HL-60 (cell line): ENCODE measurements at regions not wholly inside any gene's neighbourhood (a gene's known extent, or its start where the extent isn't known, plus 50 kb on each side); places are given as distances from the start of the nearest gene placed in this dataset.
"Not testable (repeated sequence)": the region's sequence is repeated elsewhere in the genome, so short reads cannot be mapped to it uniquely, and the experiment has no call there.

Experiments used
- DNase-seq, 2 experiments: peaks; one replicate each; pipeline ENCODE4 v3.0.0-alpha.2; 2010 to 2020; ENCODE audit warnings: low read depth in 1 of 2, low spot score in 1 of 2
- H3K27ac ChIP-seq: fragments of 250-450 bp; sonication (Bioruptor Pico); replicated peaks from 2 replicates; pipeline ENCODE4 v1.5.1; 2020; ENCODE audit warnings: mild to moderate bottlenecking, moderate library complexity
- H3K27me3 ChIP-seq: fragments of 250-450 bp; sonication (Bioruptor Pico); 2 replicates; pipeline ENCODE4 v1.5.1; 2021; ENCODE audit warnings: mild to moderate bottlenecking, moderate library complexity; ENCODE audit not compliant: insufficient read depth, poor library complexity, severe bottlenecking
- H3K4me3 ChIP-seq: replicated peaks from 2 replicates; pipeline ENCODE4 v1.5.1; 2011; ENCODE audit warnings: mild to moderate bottlenecking, control low read depth, low read length; ENCODE audit not compliant: insufficient read depth
- GABPA ChIP-seq: IDR thresholded peaks from 2 replicates; pipeline ENCODE4 v1.6.1; 2012; ENCODE audit warnings: low read depth
- POLR2AphosphoS5 ChIP-seq: IDR thresholded peaks from 2 replicates; pipeline ENCODE4 v1.6.1; 2012; ENCODE audit warnings: low read depth
- SPI1 ChIP-seq: IDR thresholded peaks from 2 replicates; pipeline ENCODE4 v1.6.1; 2012; ENCODE audit warnings: low read depth, mild to moderate bottlenecking, borderline replicate concordance
- TF ChIP-seq, protein P1 (sequence below): IDR thresholded peaks from one replicate; pipeline ENCODE4 v1.5.1; 2011; ENCODE audit warnings: low read length, control low read depth, inconsistent platforms; ENCODE audit not compliant: insufficient read depth
- TF ChIP-seq, protein P2 (sequence below): IDR thresholded peaks from 2 replicates; pipeline ENCODE4 v1.6.1; 2012; ENCODE audit warnings: low read depth; ENCODE audit not compliant: insufficient replicate concordance

DNA sequence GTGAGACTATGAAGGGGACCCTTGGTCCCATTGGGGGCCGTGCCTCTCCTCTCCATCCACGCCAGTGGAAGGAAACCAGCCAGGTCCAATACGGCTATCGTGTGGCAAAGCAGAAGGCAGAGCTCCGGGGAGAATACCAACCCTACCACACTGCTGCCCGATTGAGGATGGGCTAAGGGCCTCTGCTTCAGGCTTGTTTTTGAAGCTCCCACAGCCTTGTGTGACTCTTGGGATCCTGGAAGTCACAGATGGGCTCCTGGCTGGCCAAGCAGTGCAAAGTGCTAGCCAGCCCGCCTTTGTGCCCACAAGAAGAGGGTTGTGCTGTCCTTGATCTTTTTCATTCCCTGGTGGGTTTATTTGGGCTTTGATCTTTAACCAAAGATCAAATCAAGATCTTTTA, 70.6 kb upstream of the ID2 start:
- no peak overlapping the region for H3K4me3 ChIP-seq
- DNase-seq, result no peak
- no peaks in the 10 kb centered on the region for H3K27me3 ChIP-seq
- no peak overlapping the region for H3K27ac ChIP-seq
- TF ChIP-seq SPI1 (no peak), POLR2AphosphoS5 (no peak), GABPA (no peak)
- TF ChIP-seq, protein P1, sequence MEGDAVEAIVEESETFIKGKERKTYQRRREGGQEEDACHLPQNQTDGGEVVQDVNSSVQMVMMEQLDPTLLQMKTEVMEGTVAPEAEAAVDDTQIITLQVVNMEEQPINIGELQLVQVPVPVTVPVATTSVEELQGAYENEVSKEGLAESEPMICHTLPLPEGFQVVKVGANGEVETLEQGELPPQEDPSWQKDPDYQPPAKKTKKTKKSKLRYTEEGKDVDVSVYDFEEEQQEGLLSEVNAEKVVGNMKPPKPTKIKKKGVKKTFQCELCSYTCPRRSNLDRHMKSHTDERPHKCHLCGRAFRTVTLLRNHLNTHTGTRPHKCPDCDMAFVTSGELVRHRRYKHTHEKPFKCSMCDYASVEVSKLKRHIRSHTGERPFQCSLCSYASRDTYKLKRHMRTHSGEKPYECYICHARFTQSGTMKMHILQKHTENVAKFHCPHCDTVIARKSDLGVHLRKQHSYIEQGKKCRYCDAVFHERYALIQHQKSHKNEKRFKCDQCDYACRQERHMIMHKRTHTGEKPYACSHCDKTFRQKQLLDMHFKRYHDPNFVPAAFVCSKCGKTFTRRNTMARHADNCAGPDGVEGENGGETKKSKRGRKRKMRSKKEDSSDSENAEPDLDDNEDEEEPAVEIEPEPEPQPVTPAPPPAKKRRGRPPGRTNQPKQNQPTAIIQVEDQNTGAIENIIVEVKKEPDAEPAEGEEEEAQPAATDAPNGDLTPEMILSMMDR, result no peak
- TF ChIP-seq, protein P2, sequence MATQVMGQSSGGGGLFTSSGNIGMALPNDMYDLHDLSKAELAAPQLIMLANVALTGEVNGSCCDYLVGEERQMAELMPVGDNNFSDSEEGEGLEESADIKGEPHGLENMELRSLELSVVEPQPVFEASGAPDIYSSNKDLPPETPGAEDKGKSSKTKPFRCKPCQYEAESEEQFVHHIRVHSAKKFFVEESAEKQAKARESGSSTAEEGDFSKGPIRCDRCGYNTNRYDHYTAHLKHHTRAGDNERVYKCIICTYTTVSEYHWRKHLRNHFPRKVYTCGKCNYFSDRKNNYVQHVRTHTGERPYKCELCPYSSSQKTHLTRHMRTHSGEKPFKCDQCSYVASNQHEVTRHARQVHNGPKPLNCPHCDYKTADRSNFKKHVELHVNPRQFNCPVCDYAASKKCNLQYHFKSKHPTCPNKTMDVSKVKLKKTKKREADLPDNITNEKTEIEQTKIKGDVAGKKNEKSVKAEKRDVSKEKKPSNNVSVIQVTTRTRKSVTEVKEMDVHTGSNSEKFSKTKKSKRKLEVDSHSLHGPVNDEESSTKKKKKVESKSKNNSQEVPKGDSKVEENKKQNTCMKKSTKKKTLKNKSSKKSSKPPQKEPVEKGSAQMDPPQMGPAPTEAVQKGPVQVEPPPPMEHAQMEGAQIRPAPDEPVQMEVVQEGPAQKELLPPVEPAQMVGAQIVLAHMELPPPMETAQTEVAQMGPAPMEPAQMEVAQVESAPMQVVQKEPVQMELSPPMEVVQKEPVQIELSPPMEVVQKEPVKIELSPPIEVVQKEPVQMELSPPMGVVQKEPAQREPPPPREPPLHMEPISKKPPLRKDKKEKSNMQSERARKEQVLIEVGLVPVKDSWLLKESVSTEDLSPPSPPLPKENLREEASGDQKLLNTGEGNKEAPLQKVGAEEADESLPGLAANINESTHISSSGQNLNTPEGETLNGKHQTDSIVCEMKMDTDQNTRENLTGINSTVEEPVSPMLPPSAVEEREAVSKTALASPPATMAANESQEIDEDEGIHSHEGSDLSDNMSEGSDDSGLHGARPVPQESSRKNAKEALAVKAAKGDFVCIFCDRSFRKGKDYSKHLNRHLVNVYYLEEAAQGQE, result no peak

DNA sequence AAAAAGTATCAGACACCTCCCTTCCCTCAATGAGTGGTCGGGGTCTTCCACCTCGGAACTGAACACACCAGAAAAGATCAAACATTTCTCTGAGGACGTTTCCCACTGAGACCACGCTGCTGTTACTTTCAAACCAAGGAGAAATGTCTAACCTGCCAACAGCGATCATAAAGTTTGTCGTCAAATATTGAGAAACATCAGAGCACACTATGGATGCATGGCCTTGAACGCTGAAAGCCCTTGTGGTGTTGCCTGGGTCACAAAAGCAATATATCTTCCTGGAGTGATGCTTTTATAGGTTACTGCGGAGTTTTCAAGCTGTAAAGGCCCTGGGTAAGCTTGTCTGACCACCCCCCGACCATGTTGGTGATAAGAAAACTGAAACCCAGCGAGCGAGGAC, 70.2 kb upstream of the ID2 start:
- H3K27me3 ChIP-seq, result no peaks in the 10 kb centered on the region
- DNase-seq, result no peak
- no peak overlapping the region for H3K4me3 ChIP-seq
- TF ChIP-seq, protein P1, result no peak
- TF ChIP-seq SPI1, result no peak
- TF ChIP-seq, protein P2, result no peak
- H3K27ac ChIP-seq, result no peak overlapping the region

DNA sequence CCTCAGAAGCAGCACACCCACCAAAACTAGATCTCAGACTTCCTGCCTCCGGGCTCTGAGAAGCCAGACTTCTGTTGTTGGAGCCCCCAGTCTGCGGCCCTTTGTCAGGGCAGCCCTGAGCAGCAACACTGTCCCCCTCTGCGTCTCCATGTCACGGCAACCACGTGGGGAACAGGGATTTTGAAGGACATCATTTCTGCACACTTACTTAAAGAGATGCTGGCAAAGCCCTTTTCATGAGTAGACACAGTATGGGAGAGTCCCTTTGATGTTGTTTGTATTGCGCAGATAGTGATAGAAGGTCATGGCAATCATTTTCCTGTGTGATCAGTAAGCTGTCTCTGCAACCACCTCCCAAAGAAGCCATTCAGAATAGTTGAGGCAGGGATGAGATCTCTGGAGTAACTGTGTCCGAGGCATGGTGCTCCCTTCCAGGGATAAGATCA, 69.1 kb upstream of the ID2 start:
- Histone ChIP-seq H3K27ac (no peak overlapping the region), H3K27me3 (no peaks in the 10 kb centered on the region), H3K4me3 (no peak overlapping the region)
- DNase-seq, result no peak
- TF ChIP-seq GABPA (no peak), POLR2AphosphoS5 (no peak), SPI1 (no peak)
- TF ChIP-seq, protein P1, result no peak
- TF ChIP-seq, protein P2, result no peak

DNA sequence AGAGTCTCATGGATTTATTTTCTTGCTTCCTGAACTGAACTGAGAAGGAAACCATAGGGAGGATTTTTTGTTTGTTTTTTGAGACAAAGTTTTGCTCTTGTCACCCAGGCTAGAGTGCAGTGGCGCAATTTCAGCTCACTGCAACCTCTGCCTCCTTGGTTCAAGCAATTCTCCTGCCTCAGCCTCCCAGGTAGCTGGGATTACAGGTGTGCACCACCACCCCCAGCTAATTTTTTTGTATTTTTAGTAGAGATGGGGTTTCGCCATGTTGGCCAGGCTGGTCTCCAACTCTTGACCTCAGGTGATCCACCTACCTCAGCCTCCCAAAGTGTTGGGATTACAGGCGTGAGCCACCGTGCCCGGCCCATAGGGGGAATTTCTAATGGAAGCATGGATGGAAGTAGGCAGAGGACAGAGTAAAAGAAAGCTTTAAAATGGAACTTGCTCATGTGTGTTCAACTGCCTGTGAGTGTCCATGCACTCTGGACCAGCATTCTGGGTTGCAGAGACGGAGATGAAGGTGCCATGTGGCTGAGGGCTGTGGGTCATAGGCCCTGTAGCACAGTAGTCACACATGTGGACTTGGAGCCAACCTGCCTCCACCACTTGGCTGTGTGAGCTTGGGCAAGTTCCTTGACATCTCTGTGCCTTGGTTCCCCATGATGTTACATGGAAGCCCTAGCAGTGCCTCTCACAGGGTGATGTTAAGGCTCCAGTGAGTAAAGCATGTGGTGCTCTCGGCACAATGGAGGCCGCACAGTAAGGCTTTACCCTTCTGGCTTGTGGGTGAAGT, 68.5 kb upstream of the ID2 start:
- DNase-seq, H3K27ac ChIP-seq, H3K4me3 ChIP-seq, H3K27me3 ChIP-seq: not testable (repeated sequence)
